Neural cell (in vitro differentiated cells): ENCODE measurements at regions not wholly inside any gene's neighbourhood (a gene's known extent, or its start where the extent isn't known, plus 50 kb on each side); places are given as distances from the start of the nearest gene placed in this dataset.

Experiments used
- H2AFZ ChIP-seq: fragments of 200-600, 300-800 bp; sonication (generic), shearing (Covaris generic); 2 replicates; pipeline ENCODE4 v1.6.0; 2014; ENCODE audit warnings: low read depth, mild to moderate bottlenecking, antibody characterized with exemption, low read length, moderate library complexity
- H3F3A ChIP-seq: fragments of 200-600 bp; shearing (Covaris generic); 2 replicates; pipeline ENCODE4 v1.6.1; 2016; ENCODE audit warnings: mild to moderate bottlenecking, moderate library complexity, mixed read lengths, antibody characterized with exemption, low read length; ENCODE audit not compliant: insufficient read depth, poor library complexity, severe bottlenecking
- H3K27ac ChIP-seq: fragments of 200-600, 300-800 bp; sonication (generic), shearing (Covaris generic); 2 replicates; pipeline ENCODE4 v1.5.1; 2014; ENCODE audit warnings: mild to moderate bottlenecking, low read length, moderate library complexity
- H3K27me3 ChIP-seq: fragments of 300-800, 200-600 bp; sonication (generic), shearing (Covaris generic); 2 replicates; pipeline ENCODE4 v1.6.0; 2014; ENCODE audit warnings: mild to moderate bottlenecking, low read depth, low read length, moderate library complexity; ENCODE audit not compliant: insufficient read depth
- H3K36me3 ChIP-seq: fragments of 300-800, 200-600 bp; sonication (generic), shearing (Covaris generic); 2 replicates; pipeline ENCODE4 v1.5.1; 2014; ENCODE audit warnings: mild to moderate bottlenecking, antibody characterized with exemption, low read length, moderate library complexity; ENCODE audit not compliant: insufficient read depth
- H3K4me2 ChIP-seq: fragments of 300-800, 200-600 bp; sonication (generic), shearing (Covaris generic); 2 replicates; pipeline ENCODE4 v1.6.0; 2014; ENCODE audit warnings: mild to moderate bottlenecking, low read length
- H3K4me3 ChIP-seq: fragments of 300-800, 200-600 bp; sonication (generic), shearing (Covaris generic); 2 replicates; pipeline ENCODE4 v1.5.1; 2014; ENCODE audit warnings: mild to moderate bottlenecking, low read length, moderate library complexity
- H3K79me2 ChIP-seq: fragments of 200-600 bp; shearing (Covaris generic); replicated peaks from 2 replicates; pipeline ENCODE4 v1.6.0; 2014; ENCODE audit warnings: mild to moderate bottlenecking, low read length, moderate library complexity; ENCODE audit not compliant: insufficient read depth
- H3K9ac ChIP-seq: fragments of 300-800, 200-600 bp; sonication (generic), shearing (Covaris generic); 2 replicates; pipeline ENCODE4 v1.6.1; 2016; ENCODE audit warnings: mild to moderate bottlenecking, low read length, mixed read lengths
- H3K9me2 ChIP-seq: fragments of 200-600 bp; shearing (Covaris generic); 2 replicates; pipeline ENCODE4 v1.6.1; 2016; ENCODE audit warnings: mild to moderate bottlenecking, low read length, mixed read lengths; ENCODE audit not compliant: insufficient read depth
- H3K9me3 ChIP-seq: fragments of 200-600, 300-800 bp; sonication (generic), shearing (Covaris generic); 2 replicates; pipeline ENCODE4 v1.6.1; 2016; ENCODE audit warnings: mild to moderate bottlenecking, mixed run types, low read length, moderate library complexity, mixed read lengths
- H4K20me1 ChIP-seq: fragments of 200-600 bp; shearing (Covaris generic); 2 replicates; pipeline ENCODE4 v1.6.1; 2016; ENCODE audit warnings: mild to moderate bottlenecking, mixed run types; ENCODE audit not compliant: insufficient read depth
- EP300 ChIP-seq: fragments of 450-650 bp; conservative IDR thresholded peaks from 2 replicates; pipeline ENCODE4 v1.6.1; 2014; ENCODE audit warnings: antibody characterized with exemption, mild to moderate bottlenecking, moderate library complexity; ENCODE audit not compliant: poor library complexity, severe bottlenecking
- EZH2 ChIP-seq: fragments of 200-600, 300-800 bp; shearing (Covaris generic), sonication (generic); IDR thresholded peaks from 2 replicates; pipeline ENCODE4 v1.6.1; 2014; ENCODE audit warnings: antibody characterized with exemption, low read length, borderline replicate concordance, mild to moderate bottlenecking; ENCODE audit not compliant: insufficient read depth, poor library complexity, severe bottlenecking
- MXI1 ChIP-seq: fragments of 450-650 bp; conservative IDR thresholded peaks from 2 replicates; pipeline ENCODE4 v1.6.1; 2014; ENCODE audit warnings: antibody characterized with exemption, mild to moderate bottlenecking; ENCODE audit not compliant: poor library complexity, severe bottlenecking
- POLR2AphosphoS5 ChIP-seq: IDR thresholded peaks from 2 replicates; pipeline ENCODE4 v1.6.1; 2012
- RAD21 ChIP-seq: fragments of 450-650 bp; conservative IDR thresholded peaks from 2 replicates; pipeline ENCODE4 v1.6.1; 2014; ENCODE audit warnings: antibody characterized with exemption, mild to moderate bottlenecking, moderate library complexity
- REST ChIP-seq: IDR thresholded peaks from 2 replicates; pipeline ENCODE4 v1.6.1; 2012; ENCODE audit warnings: borderline replicate concordance
- SMC3 ChIP-seq: fragments of 450-650 bp; conservative IDR thresholded peaks from 2 replicates; pipeline ENCODE4 v1.6.1; 2014; ENCODE audit warnings: antibody characterized with exemption, mild to moderate bottlenecking, moderate library complexity; ENCODE audit not compliant: poor library complexity
- TAF1 ChIP-seq: IDR thresholded peaks from 2 replicates; pipeline ENCODE4 v1.6.1; 2012; ENCODE audit warnings: low read depth
- TF ChIP-seq, protein P1 (sequence below): fragments of 450-650 bp; IDR thresholded peaks from 2 replicates; pipeline ENCODE4 v1.5.1; 2014; ENCODE audit warnings: antibody characterized with exemption, mild to moderate bottlenecking, moderate library complexity; ENCODE audit not compliant: poor library complexity, severe bottlenecking

- H3K79me2 ChIP-seq, result no peaks in the 10 kb centered on the region
- no peak overlapping the region for H3K27ac ChIP-seq
- no peaks in the 10 kb centered on the region for H3K36me3 ChIP-seq
- H3F3A ChIP-seq, result no peaks in the 10 kb centered on the region
- TF ChIP-seq EP300 (no peak), TAF1 (no peak), SMC3 (no peak), RAD21 (no peak), REST (no peak), MXI1 (no peak), POLR2AphosphoS5 (no peak), EZH2 (no peak)
- TF ChIP-seq, protein P1, sequence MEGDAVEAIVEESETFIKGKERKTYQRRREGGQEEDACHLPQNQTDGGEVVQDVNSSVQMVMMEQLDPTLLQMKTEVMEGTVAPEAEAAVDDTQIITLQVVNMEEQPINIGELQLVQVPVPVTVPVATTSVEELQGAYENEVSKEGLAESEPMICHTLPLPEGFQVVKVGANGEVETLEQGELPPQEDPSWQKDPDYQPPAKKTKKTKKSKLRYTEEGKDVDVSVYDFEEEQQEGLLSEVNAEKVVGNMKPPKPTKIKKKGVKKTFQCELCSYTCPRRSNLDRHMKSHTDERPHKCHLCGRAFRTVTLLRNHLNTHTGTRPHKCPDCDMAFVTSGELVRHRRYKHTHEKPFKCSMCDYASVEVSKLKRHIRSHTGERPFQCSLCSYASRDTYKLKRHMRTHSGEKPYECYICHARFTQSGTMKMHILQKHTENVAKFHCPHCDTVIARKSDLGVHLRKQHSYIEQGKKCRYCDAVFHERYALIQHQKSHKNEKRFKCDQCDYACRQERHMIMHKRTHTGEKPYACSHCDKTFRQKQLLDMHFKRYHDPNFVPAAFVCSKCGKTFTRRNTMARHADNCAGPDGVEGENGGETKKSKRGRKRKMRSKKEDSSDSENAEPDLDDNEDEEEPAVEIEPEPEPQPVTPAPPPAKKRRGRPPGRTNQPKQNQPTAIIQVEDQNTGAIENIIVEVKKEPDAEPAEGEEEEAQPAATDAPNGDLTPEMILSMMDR, result no peak
- H3K9me3 ChIP-seq, result no peaks in the 10 kb centered on the region
- H3K9me2 ChIP-seq, result no peaks in the 10 kb centered on the region
- no peak overlapping the region for H3K9ac ChIP-seq
- no peak overlapping the region for H2AFZ ChIP-seq
- no peaks in the 10 kb centered on the region for H4K20me1 ChIP-seq
- no peaks in the 10 kb centered on the region for H3K27me3 ChIP-seq
- no peak overlapping the region for H3K4me2 ChIP-seq
- no peak overlapping the region for H3K4me3 ChIP-seq
Measured at GRCh38 chr1:4402032-4402431, 252.4 kb upstream of the AJAP1 start.

DNA sequence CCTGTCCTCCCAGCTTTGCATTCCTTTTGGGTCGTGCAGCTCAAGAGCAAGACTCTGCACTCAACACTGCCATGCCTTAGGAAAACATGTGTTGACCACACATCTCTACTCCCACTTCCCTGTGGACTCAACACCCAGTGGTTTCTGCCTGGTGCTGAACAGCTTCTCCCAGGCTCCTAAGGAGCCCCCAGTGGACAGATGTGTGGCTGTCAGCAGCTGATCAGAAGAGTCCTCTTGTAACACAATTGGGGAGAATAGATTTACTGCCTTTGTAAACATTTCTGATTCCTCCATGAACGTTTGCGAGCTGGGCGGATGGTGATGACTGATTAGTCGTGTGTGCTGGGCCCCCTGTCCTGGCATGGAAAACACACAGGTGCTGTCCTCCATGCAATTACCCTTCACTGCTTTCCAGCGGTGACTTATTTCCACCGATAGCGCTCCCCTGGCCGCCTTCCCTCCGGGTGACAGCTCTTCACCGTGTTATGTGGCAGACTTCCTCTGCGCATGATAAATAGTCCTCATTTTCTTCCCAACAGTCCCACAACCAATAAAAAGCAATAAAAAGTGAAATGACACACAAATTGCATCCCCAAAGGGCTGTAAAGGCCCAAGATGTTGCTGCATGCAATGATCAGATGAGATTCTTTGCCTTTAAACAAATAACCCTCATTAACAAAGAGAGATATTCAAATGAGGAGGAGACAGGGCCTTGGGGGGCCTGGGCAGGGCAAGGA, 249.4 kb upstream of the AJAP1 start:
- no peak overlapping the region for H3K9ac ChIP-seq
- H3K27me3 ChIP-seq, result no peaks in the 10 kb centered on the region
- H3K27ac ChIP-seq, result peak overlapping the region; percentile 37
- TF ChIP-seq TAF1 (no peak), EP300 (peak; percentile 32)
- TF ChIP-seq, protein P1, result no peak
- H2AFZ ChIP-seq, result no peak overlapping the region
- no peaks in the 10 kb centered on the region for H3K9me2 ChIP-seq
- H3K4me2 ChIP-seq, result no peak overlapping the region
- no peaks in the 10 kb centered on the region for H3K9me3 ChIP-seq
- H4K20me1 ChIP-seq, result no peaks in the 10 kb centered on the region
- no peaks in the 10 kb centered on the region for H3K36me3 ChIP-seq
- H3F3A ChIP-seq, result no peaks in the 10 kb centered on the region
- H3K79me2 ChIP-seq, result no peaks in the 10 kb centered on the region
- no peak overlapping the region for H3K4me3 ChIP-seq
